ENCODE measurements at regions not wholly inside any gene's neighbourhood (a gene's known extent, or its start where the extent isn't known, plus 50 kb on each side); places are given as distances from the start of the nearest gene placed in this dataset.
"Not testable (repeated sequence)": the region's sequence is repeated elsewhere in the genome, so short reads cannot be mapped to it uniquely, and the experiment has no call there.

DNA sequence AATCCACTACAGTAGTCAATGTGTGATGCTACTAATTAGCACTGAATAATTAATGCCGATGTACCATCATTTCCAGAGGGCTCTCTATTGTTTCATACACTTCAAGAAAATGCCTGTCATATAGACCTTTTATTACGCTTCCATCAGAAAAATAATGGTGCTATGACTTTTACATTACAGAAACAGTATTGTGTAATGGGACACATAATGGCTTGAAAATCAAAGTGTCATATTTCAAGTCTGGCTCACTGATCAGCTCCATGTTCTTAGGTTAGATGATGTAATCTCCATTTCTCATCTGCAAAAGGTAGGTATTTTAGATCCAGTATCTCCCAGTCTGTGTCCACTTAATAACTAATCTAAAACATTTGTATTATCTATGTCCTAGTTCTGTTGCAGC, 990.6 kb upstream of the TYRP1 start:
- TF ChIP-seq, protein P1, sequence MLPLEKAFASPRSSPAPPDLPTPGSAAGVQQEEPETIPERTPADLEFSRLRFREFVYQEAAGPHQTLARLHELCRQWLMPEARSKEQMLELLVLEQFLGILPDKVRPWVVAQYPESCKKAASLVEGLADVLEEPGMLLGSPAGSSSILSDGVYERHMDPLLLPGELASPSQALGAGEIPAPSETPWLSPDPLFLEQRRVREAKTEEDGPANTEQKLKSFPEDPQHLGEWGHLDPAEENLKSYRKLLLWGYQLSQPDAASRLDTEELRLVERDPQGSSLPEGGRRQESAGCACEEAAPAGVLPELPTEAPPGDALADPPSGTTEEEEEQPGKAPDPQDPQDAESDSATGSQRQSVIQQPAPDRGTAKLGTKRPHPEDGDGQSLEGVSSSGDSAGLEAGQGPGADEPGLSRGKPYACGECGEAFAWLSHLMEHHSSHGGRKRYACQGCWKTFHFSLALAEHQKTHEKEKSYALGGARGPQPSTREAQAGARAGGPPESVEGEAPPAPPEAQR (CRISPR knock-in tag; IDR thresholded peaks at IDR 0.05) = no peak
- no peak for TF ChIP-seq FOXJ3 (CRISPR knock-in tag; IDR thresholded peaks at IDR 0.05; ENCODE audit: borderline replicate concordance)
- no peak for TF ChIP-seq IRF1 (CRISPR knock-in tag; IDR thresholded peaks at IDR 0.05)
- TF ChIP-seq, protein P2, sequence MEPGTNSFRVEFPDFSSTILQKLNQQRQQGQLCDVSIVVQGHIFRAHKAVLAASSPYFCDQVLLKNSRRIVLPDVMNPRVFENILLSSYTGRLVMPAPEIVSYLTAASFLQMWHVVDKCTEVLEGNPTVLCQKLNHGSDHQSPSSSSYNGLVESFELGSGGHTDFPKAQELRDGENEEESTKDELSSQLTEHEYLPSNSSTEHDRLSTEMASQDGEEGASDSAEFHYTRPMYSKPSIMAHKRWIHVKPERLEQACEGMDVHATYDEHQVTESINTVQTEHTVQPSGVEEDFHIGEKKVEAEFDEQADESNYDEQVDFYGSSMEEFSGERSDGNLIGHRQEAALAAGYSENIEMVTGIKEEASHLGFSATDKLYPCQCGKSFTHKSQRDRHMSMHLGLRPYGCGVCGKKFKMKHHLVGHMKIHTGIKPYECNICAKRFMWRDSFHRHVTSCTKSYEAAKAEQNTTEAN (CRISPR knock-in tag; IDR thresholded peaks at IDR 0.05) = no peak
- TF ChIP-seq, protein P3, sequence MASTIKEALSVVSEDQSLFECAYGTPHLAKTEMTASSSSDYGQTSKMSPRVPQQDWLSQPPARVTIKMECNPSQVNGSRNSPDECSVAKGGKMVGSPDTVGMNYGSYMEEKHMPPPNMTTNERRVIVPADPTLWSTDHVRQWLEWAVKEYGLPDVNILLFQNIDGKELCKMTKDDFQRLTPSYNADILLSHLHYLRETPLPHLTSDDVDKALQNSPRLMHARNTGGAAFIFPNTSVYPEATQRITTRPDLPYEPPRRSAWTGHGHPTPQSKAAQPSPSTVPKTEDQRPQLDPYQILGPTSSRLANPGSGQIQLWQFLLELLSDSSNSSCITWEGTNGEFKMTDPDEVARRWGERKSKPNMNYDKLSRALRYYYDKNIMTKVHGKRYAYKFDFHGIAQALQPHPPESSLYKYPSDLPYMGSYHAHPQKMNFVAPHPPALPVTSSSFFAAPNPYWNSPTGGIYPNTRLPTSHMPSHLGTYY (CRISPR knock-in tag; IDR thresholded peaks at IDR 0.05) = no peak
- no peak for TF ChIP-seq ESRRA (CRISPR knock-in tag; IDR thresholded peaks at IDR 0.05; ENCODE audit: borderline replicate concordance)
- no peak for TF ChIP-seq PRRX2 (CRISPR knock-in tag; IDR thresholded peaks at IDR 0.05)
- no peak for TF ChIP-seq TEAD4 (CRISPR knock-in tag; IDR thresholded peaks at IDR 0.05)
- no peak for TF ChIP-seq JAZF1 (CRISPR knock-in tag; IDR thresholded peaks at IDR 0.05)
- TF ChIP-seq SP1 (CRISPR knock-in tag; conservative IDR thresholded peaks at IDR 0.05) = no peak
- no peak for TF ChIP-seq ATF1 (CRISPR knock-in tag; IDR thresholded peaks at IDR 0.05)
- no peak for TF ChIP-seq E2F4 (CRISPR knock-in tag; IDR thresholded peaks at IDR 0.05; ENCODE audit: borderline replicate concordance, low read depth)
- no peak for TF ChIP-seq ELF4 (CRISPR knock-in tag; IDR thresholded peaks at IDR 0.05; ENCODE audit: low read depth)
- TF ChIP-seq KAT7 (CRISPR knock-in tag; IDR thresholded peaks at IDR 0.05; ENCODE audit: borderline replicate concordance) = no peak
- no peak for TF ChIP-seq RELA (CRISPR knock-in tag; IDR thresholded peaks at IDR 0.05; ENCODE audit: borderline replicate concordance)
- TF ChIP-seq, protein P4, sequence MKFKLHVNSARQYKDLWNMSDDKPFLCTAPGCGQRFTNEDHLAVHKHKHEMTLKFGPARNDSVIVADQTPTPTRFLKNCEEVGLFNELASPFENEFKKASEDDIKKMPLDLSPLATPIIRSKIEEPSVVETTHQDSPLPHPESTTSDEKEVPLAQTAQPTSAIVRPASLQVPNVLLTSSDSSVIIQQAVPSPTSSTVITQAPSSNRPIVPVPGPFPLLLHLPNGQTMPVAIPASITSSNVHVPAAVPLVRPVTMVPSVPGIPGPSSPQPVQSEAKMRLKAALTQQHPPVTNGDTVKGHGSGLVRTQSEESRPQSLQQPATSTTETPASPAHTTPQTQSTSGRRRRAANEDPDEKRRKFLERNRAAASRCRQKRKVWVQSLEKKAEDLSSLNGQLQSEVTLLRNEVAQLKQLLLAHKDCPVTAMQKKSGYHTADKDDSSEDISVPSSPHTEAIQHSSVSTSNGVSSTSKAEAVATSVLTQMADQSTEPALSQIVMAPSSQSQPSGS (CRISPR knock-in tag; IDR thresholded peaks at IDR 0.05; ENCODE audit: borderline replicate concordance, low read depth) = no peak
- TF ChIP-seq ZNF317 (CRISPR knock-in tag; IDR thresholded peaks at IDR 0.05; ENCODE audit: borderline replicate concordance, low read depth) = no peak
- no peak for TF ChIP-seq ZNF423 (CRISPR knock-in tag; IDR thresholded peaks at IDR 0.05)
- TF ChIP-seq ETV6 (CRISPR knock-in tag; IDR thresholded peaks at IDR 0.05) = no peak
- TF ChIP-seq PREB (CRISPR knock-in tag; IDR thresholded peaks at IDR 0.05; ENCODE audit: borderline replicate concordance) = no peak
- peaks cover 11% of the 10 kb centered on the region for H3K4me1 Mint-ChIP-seq

GRCh38 chr9:11704198-11704597, 989.0 kb upstream of the TYRP1 start:
- H3K27ac Mint-ChIP-seq; H3K4me3 Mint-ChIP-seq; H3K9me3 Mint-ChIP-seq; DNase-seq (ENCODE audit: low spot score); H3K36me3 Mint-ChIP-seq; H3K27me3 Mint-ChIP-seq (ENCODE audit: low read depth); CTCF ChIA-PET; POLR2A ChIA-PET; ATAC-seq: not testable (repeated sequence)
- H3K4me1 Mint-ChIP-seq = peaks cover 11% of the 10 kb centered on the region

More for the DNA sequence above, 990.6 kb upstream of the TYRP1 start:
- H3K4me3 Mint-ChIP-seq = no peak overlapping the region
- POLR2A ChIA-PET = no interaction called here
- no peaks in the 10 kb centered on the region for H3K27me3 Mint-ChIP-seq (ENCODE audit: low read depth)
- H3K27ac Mint-ChIP-seq = no peak overlapping the region
- H3K9me3 Mint-ChIP-seq = no peaks in the 10 kb centered on the region
- ATAC-seq (no peak), DNase-seq (ENCODE audit: low spot score) (no peak)
- CTCF ChIA-PET = no interaction called here
- no peaks in the 10 kb centered on the region for H3K36me3 Mint-ChIP-seq
